Tibial nerve (tissue), 4 donors: ENCODE measurements at regions not wholly inside any gene's neighbourhood (a gene's known extent, or its start where the extent isn't known, plus 50 kb on each side); places are given as distances from the start of the nearest gene placed in this dataset.

Experiments
- DNase-seq, 2 donors: peaks; one replicate each; pipeline ENCODE4 v3.0.0-alpha.2; 2019; ENCODE audit warnings: low spot score in 2 of 2
- H3K27ac ChIP-seq, 4 donors: fragments of 200-600 bp; sonication (generic) in 3 of 4; one replicate each; pipeline ENCODE4 v1.5.1; 2017 to 2019; ENCODE audit warnings: mild to moderate bottlenecking in 1 of 4
- H3K27me3 ChIP-seq, 2 donors: fragments of 200-600 bp; sonication (generic) in 1 of 2; one replicate each; pipeline versions ENCODE4 v1.5.1 to v1.6.0; 2017 to 2019
- H3K36me3 ChIP-seq, 3 donors: fragments of 200-600 bp; sonication (generic); one replicate each; pipeline ENCODE4 v1.5.1; 2018 to 2019
- H3K4me1 ChIP-seq, 4 donors: fragments of 200-600 bp; sonication (generic) in 3 of 4; one replicate each; pipeline ENCODE4 v1.5.1; 2017 to 2019
- H3K4me3 ChIP-seq, 4 donors: fragments of 200-600 bp; sonication (generic) in 3 of 4; one replicate each; pipeline ENCODE4 v1.5.1; 2017 to 2019; ENCODE audit warnings: mild to moderate bottlenecking in 1 of 4, moderate library complexity in 1 of 4
- H3K9me3 ChIP-seq, 4 donors: fragments of 200-600 bp; sonication (generic) in 3 of 4; one replicate each; pipeline ENCODE4 v1.5.1; 2017 to 2019
- CTCF ChIP-seq, 5 experiments: fragments of 200-600 bp in 3 of 5; fragments of 450-650 bp in 2 of 5; sonication (generic) in 3 of 5; IDR thresholded peaks; one replicate each; pipeline ENCODE4 v1.5.1; 2016 to 2019; ENCODE audit warnings: antibody characterized with exemption in 5 of 5, mild to moderate bottlenecking in 3 of 5, moderate library complexity in 2 of 5
- EP300 ChIP-seq, 2 donors: sonication (generic); formaldehyde crosslinking; IDR thresholded peaks; one replicate each; pipeline ENCODE4 v1.6.1; 2017; ENCODE audit warnings: antibody characterized with exemption in 2 of 2, mild to moderate bottlenecking in 1 of 2
- POLR2A ChIP-seq, 2 donors: fragments of 450-650 bp; IDR thresholded peaks; one replicate each; pipeline ENCODE4 v1.6.1; 2017; ENCODE audit warnings: antibody characterized with exemption in 2 of 2, mild to moderate bottlenecking in 2 of 2, moderate library complexity in 2 of 2
- WGBS, 2 donors: methylation state at CpG; one replicate each; pipeline ENCODE4 v1.1.5; 2018; 5-methylcytosine and 5-hydroxymethylcytosine counted together

- TF ChIP-seq POLR2A (IDR thresholded peaks at IDR 0.05) (no peak), CTCF (IDR thresholded peaks at IDR 0.05) (no peak), EP300 (IDR thresholded peaks at IDR 0.05) (no peak)
- H3K27ac ChIP-seq: no peak overlapping the region
- H3K27me3 ChIP-seq: no peaks in the 10 kb centered on the region
- no peaks in the 10 kb centered on the region for H3K9me3 ChIP-seq
- H3K36me3 ChIP-seq: no peaks in the 10 kb centered on the region
- H3K4me3 ChIP-seq: no peak overlapping the region
- WGBS, 2 donors: 58 to 62% methylated on average over 2 of the region's 2 CpGs
- DNase-seq: no peak
- H3K4me1 ChIP-seq: peaks cover 0 to 18% (median 6%) of the 10 kb centered on the region in 4 donors
These were observed 309.0 kb upstream of the JARID2 start for GRCh38 chr6:14936861-14937260.

- H3K27ac ChIP-seq: no peak overlapping the region
- no peak overlapping the region for H3K4me3 ChIP-seq
- no peaks in the 10 kb centered on the region for H3K36me3 ChIP-seq
- no peaks in the 10 kb centered on the region for H3K4me1 ChIP-seq
- TF ChIP-seq POLR2A (IDR thresholded peaks at IDR 0.05) (no peak), CTCF (IDR thresholded peaks at IDR 0.05) (no peak), EP300 (IDR thresholded peaks at IDR 0.05) (no peak)
- no peaks in the 10 kb centered on the region for H3K9me3 ChIP-seq
- 91 to 95% methylated on average over 3 of the region's 3 CpGs for WGBS, 2 donors
- no peak for DNase-seq
- no peaks in the 10 kb centered on the region for H3K27me3 ChIP-seq
These were observed 302.8 kb upstream of the JARID2 start for GRCh38 chr6:14943116-14943515.

- Histone ChIP-seq H3K27ac (no peak overlapping the region), H3K4me1 (no peaks in the 10 kb centered on the region), H3K4me3 (no peak overlapping the region), H3K9me3 (no peaks in the 10 kb centered on the region), H3K36me3 (no peaks in the 10 kb centered on the region), H3K27me3 (no peaks in the 10 kb centered on the region)
- TF ChIP-seq CTCF (IDR thresholded peaks at IDR 0.05): no peak
- TF ChIP-seq POLR2A (IDR thresholded peaks at IDR 0.05): no peak
- TF ChIP-seq EP300 (IDR thresholded peaks at IDR 0.05): no peak
- no peak for DNase-seq
These were observed 301.3 kb upstream of the JARID2 start for GRCh38 chr6:14944593-14944992.

GRCh38 chr6:14945461-14946185 lies 300.2 kb upstream of the JARID2 start:
- H3K9me3 ChIP-seq: no peaks in the 10 kb centered on the region
- H3K27me3 ChIP-seq: no peaks in the 10 kb centered on the region
- no peak overlapping the region for H3K27ac ChIP-seq
- TF ChIP-seq POLR2A (IDR thresholded peaks at IDR 0.05): no peak
- no peak for TF ChIP-seq EP300 (IDR thresholded peaks at IDR 0.05)
- TF ChIP-seq CTCF (IDR thresholded peaks at IDR 0.05): no peak
- no peak for DNase-seq
- no peaks in the 10 kb centered on the region for H3K36me3 ChIP-seq
- H3K4me1 ChIP-seq: no peaks in the 10 kb centered on the region
- WGBS, 2 donors: 77 to 78% methylated on average over 7 of the region's 7 CpGs
- H3K4me3 ChIP-seq: no peak overlapping the region

- H3K9me3 ChIP-seq: no peaks in the 10 kb centered on the region
- DNase-seq: no peak
- H3K36me3 ChIP-seq: no peaks in the 10 kb centered on the region
- no peaks in the 10 kb centered on the region for H3K27me3 ChIP-seq
- 51 to 53% methylated on average over 4 of the region's 4 CpGs for WGBS, 2 donors
- H3K4me1 ChIP-seq: no peaks in the 10 kb centered on the region
- no peak overlapping the region for H3K4me3 ChIP-seq
- TF ChIP-seq CTCF (IDR thresholded peaks at IDR 0.05) (no peak), EP300 (IDR thresholded peaks at IDR 0.05) (no peak), POLR2A (IDR thresholded peaks at IDR 0.05) (no peak)
- no peak overlapping the region for H3K27ac ChIP-seq
These were observed 299.1 kb upstream of the JARID2 start for GRCh38 chr6:14946753-14947152.
